ENCODE measurements at regions not wholly inside any gene's neighbourhood (a gene's known extent, or its start where the extent isn't known, plus 50 kb on each side); places are given as distances from the start of the nearest gene placed in this dataset.

DNA sequence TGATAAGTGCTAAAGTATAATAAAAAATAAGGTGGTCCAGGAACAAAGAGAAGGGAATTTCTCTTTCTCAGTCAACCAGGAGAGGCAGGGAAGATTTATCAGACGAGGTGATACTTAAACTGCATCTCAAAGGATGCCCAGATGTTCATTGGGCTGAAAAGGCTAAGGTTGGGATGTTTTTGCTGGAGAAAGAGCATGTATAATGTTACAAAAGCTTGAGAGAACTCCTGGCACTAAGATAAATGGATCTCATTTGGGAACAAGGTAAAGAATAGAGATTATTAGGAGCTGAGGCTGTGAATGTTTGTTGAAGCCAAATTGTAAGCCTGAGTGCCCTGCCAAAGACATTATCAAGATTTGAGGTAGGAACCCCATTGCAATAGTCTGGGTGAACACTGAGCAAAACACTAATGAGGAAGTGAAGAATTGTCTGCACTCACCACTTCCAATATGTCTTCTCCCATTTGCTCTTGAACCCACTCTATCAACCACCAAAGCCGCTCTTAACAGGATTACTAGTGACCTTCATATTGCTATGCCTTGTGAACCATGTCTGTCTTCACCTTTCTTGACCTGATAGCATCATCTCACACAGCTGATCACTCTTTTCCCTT, 149.0 kb upstream of the ARID2 start:
- TF ChIP-seq, protein P1, sequence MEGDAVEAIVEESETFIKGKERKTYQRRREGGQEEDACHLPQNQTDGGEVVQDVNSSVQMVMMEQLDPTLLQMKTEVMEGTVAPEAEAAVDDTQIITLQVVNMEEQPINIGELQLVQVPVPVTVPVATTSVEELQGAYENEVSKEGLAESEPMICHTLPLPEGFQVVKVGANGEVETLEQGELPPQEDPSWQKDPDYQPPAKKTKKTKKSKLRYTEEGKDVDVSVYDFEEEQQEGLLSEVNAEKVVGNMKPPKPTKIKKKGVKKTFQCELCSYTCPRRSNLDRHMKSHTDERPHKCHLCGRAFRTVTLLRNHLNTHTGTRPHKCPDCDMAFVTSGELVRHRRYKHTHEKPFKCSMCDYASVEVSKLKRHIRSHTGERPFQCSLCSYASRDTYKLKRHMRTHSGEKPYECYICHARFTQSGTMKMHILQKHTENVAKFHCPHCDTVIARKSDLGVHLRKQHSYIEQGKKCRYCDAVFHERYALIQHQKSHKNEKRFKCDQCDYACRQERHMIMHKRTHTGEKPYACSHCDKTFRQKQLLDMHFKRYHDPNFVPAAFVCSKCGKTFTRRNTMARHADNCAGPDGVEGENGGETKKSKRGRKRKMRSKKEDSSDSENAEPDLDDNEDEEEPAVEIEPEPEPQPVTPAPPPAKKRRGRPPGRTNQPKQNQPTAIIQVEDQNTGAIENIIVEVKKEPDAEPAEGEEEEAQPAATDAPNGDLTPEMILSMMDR (IDR thresholded peaks at IDR 0.05): no peak
- no peak for TF ChIP-seq POLR2A (IDR thresholded peaks at IDR 0.05)
